Bronchial epithelial cell (primary cell): ENCODE measurements at regions not wholly inside any gene's neighbourhood (a gene's known extent, or its start where the extent isn't known, plus 50 kb on each side); places are given as distances from the start of the nearest gene placed in this dataset.
"Not testable (repeated sequence)": the region's sequence is repeated elsewhere in the genome, so short reads cannot be mapped to it uniquely, and the experiment has no call there.

ENCODE experiments used
- DNase-seq: peaks from one replicate; pipeline ENCODE4 v3.0.0-alpha.2; 2010; ENCODE audit warnings: low read depth
- FAIRE-seq: peaks from 2 replicates; lab custom pipeline; 2011; peaks lifted over from hg19 to GRCh38; lab: Jason Lieb, UNC
- H3K27me3 ChIP-seq: 2 replicates; pipeline ENCODE4 v1.5.1; 2011; ENCODE audit warnings: low read length; ENCODE audit not compliant: control insufficient read depth, insufficient read depth
- H3K36me3 ChIP-seq: 2 replicates; pipeline ENCODE4 v1.5.1; 2011; ENCODE audit warnings: low read length; ENCODE audit not compliant: control insufficient read depth, insufficient read depth
- H3K4me3 ChIP-seq: 2 replicates; pipeline ENCODE4 v1.5.1; 2011; ENCODE audit warnings: mild to moderate bottlenecking, low read depth, low read length, control low read depth
- CTCF ChIP-seq: IDR thresholded peaks from 2 replicates; pipeline ENCODE4 v1.5.1; 2011; ENCODE audit warnings: mild to moderate bottlenecking, moderate library complexity, low read length, control low read depth, inconsistent platforms; ENCODE audit not compliant: insufficient read depth, severe bottlenecking

GRCh38 chr9:109997682-109998081 is 210.3 kb downstream of the C9orf152 start:
- no peak for FAIRE-seq
- Histone ChIP-seq H3K36me3 (no peaks in the 10 kb centered on the region), H3K27me3 (no peaks in the 10 kb centered on the region), H3K4me3 (no peak overlapping the region)
- DNase-seq: no peak
- no peak for TF ChIP-seq CTCF

GRCh38 chr9:110005521-110005920 is 202.4 kb downstream of the C9orf152 start:
- not testable (repeated sequence) for H3K36me3 ChIP-seq, FAIRE-seq, DNase-seq, H3K4me3 ChIP-seq, H3K27me3 ChIP-seq

- FAIRE-seq (no peak), DNase-seq (no peak)
- no peaks in the 10 kb centered on the region for H3K27me3 ChIP-seq
- H3K36me3 ChIP-seq: no peaks in the 10 kb centered on the region
- no peak overlapping the region for H3K4me3 ChIP-seq
- no peak for TF ChIP-seq CTCF
These were observed 201.3 kb downstream of the C9orf152 start for GRCh38 chr9:110006657-110007056.

- no peak for FAIRE-seq
- Histone ChIP-seq H3K27me3 (no peaks in the 10 kb centered on the region), H3K36me3 (no peaks in the 10 kb centered on the region), H3K4me3 (no peak overlapping the region)
- no peak for DNase-seq
- TF ChIP-seq CTCF: no peak
These were observed 200.3 kb downstream of the C9orf152 start for GRCh38 chr9:110007477-110008270.

GRCh38 chr9:110008663-110009062 is 199.3 kb downstream of the C9orf152 start:
- Histone ChIP-seq H3K4me3 (no peak overlapping the region), H3K27me3 (no peaks in the 10 kb centered on the region), H3K36me3 (no peaks in the 10 kb centered on the region)
- DNase-seq: no peak
- FAIRE-seq: no peak
- no peak for TF ChIP-seq CTCF

GRCh38 chr9:110011628-110012320 is 196.2 kb downstream of the C9orf152 start:
- DNase-seq (no peak), FAIRE-seq (no peak)
- TF ChIP-seq CTCF: no peak
- Histone ChIP-seq H3K27me3 (no peaks in the 10 kb centered on the region), H3K36me3 (no peaks in the 10 kb centered on the region), H3K4me3 (no peak overlapping the region)
